NB4 (cell line): ENCODE measurements at regions not wholly inside any gene's neighbourhood (a gene's known extent, or its start where the extent isn't known, plus 50 kb on each side); places are given as distances from the start of the nearest gene placed in this dataset.

Source experiments
- CTCF ChIP-seq: IDR thresholded peaks from one replicate; pipeline ENCODE4 v1.5.1; 2012; ENCODE audit warnings: low read depth, low read length
- POLR2A ChIP-seq: IDR thresholded peaks from 2 replicates; pipeline ENCODE4 v1.6.1; 2011; ENCODE audit warnings: mild to moderate bottlenecking; ENCODE audit not compliant: insufficient read length; ENCODE audit errors: extremely low read depth

GRCh38 chr14:65803885-65804284 is 391.4 kb downstream of the FUT8 start:
- TF ChIP-seq POLR2A (no peak), CTCF (no peak)
